Mesenchymal stem cell (in vitro differentiated cells and primary cell): ENCODE measurements at regions not wholly inside any gene's neighbourhood (a gene's known extent, or its start where the extent isn't known, plus 50 kb on each side); places are given as distances from the start of the nearest gene placed in this dataset.

Source experiments
- DNase-seq: peaks from one replicate; pipeline ENCODE4 v3.0.0-alpha.2; 2013
- H2AFZ ChIP-seq: one replicate; pipeline ENCODE4 v1.6.1; 2013; ENCODE audit warnings: low read depth, mild to moderate bottlenecking, control low read depth, inconsistent platforms, low read length, moderate library complexity
- H2AK5ac ChIP-seq: 2 replicates; pipeline ENCODE4 v1.6.1; 2013; ENCODE audit warnings: low read length, moderate library complexity, mild to moderate bottlenecking, inconsistent platforms; ENCODE audit not compliant: severe bottlenecking
- H2BK120ac ChIP-seq: one replicate; pipeline ENCODE4 v1.6.1; 2013; ENCODE audit warnings: low read depth, mild to moderate bottlenecking, inconsistent platforms, low read length, moderate library complexity
- H2BK12ac ChIP-seq, 2 experiments: one replicate each; pipeline ENCODE4 v1.6.1; 2013; ENCODE audit warnings: inconsistent platforms in 2 of 2, low read length in 2 of 2, mild to moderate bottlenecking in 2 of 2, moderate library complexity in 2 of 2, control low read depth in 1 of 2
- H2BK15ac ChIP-seq: one replicate; pipeline ENCODE4 v1.6.1; 2013; ENCODE audit warnings: mild to moderate bottlenecking, low read depth, inconsistent platforms; ENCODE audit not compliant: poor library complexity, severe bottlenecking
- H2BK5ac ChIP-seq: 2 replicates; pipeline ENCODE4 v1.6.1; 2013; ENCODE audit warnings: low read depth, mild to moderate bottlenecking, low read length, control low read depth, inconsistent platforms; ENCODE audit not compliant: poor library complexity, severe bottlenecking
- H3K14ac ChIP-seq, 2 experiments: one replicate each; pipeline ENCODE4 v1.6.1; 2013; ENCODE audit warnings: inconsistent platforms in 2 of 2, low read length in 2 of 2, control low read depth in 1 of 2, mild to moderate bottlenecking in 1 of 2, moderate library complexity in 1 of 2
- H3K18ac ChIP-seq, 2 experiments: one replicate each; pipeline ENCODE4 v1.6.1; 2013; ENCODE audit warnings: inconsistent platforms in 2 of 2, low read length in 2 of 2, control low read depth in 1 of 2, low read depth in 1 of 2, mild to moderate bottlenecking in 1 of 2
- H3K23ac ChIP-seq, 2 experiments: one replicate each; pipeline ENCODE4 v1.6.1; 2013; ENCODE audit warnings: inconsistent platforms in 2 of 2, low read length in 2 of 2, mild to moderate bottlenecking in 2 of 2, moderate library complexity in 2 of 2, control low read depth in 1 of 2
- H3K27ac ChIP-seq: 2 replicates; pipeline ENCODE4 v1.5.1; 2013; ENCODE audit warnings: mild to moderate bottlenecking, moderate library complexity, low read length, control low read depth, inconsistent platforms; ENCODE audit not compliant: poor library complexity, severe bottlenecking
- H3K27me3 ChIP-seq, 2 experiments: 2 replicates each; pipeline versions ENCODE4 v1.6.1 to v1.7.0; 2013; ENCODE audit warnings: low read length in 2 of 2, mild to moderate bottlenecking in 2 of 2, moderate library complexity in 2 of 2, control low read depth in 1 of 2, inconsistent platforms in 1 of 2; ENCODE audit not compliant: control insufficient read depth in 1 of 2, insufficient read depth in 1 of 2
- H3K36me3 ChIP-seq, 2 experiments: 2 replicates each; pipeline versions ENCODE4 v1.6.1 to v1.7.0; 2013; ENCODE audit warnings: low read length in 2 of 2, control low read depth in 1 of 2, inconsistent platforms in 1 of 2, low read depth in 1 of 2, mild to moderate bottlenecking in 1 of 2; ENCODE audit not compliant: insufficient read depth in 2 of 2, control insufficient read depth in 1 of 2
- H3K4ac ChIP-seq, 2 experiments: one replicate each; pipeline ENCODE4 v1.6.1; 2013; ENCODE audit warnings: inconsistent platforms in 2 of 2, low read length in 2 of 2, mild to moderate bottlenecking in 2 of 2, moderate library complexity in 2 of 2, control low read depth in 1 of 2, low read depth in 1 of 2
- H3K4me1 ChIP-seq: 2 replicates; pipeline ENCODE4 v1.6.1; 2013; ENCODE audit warnings: low read depth, low read length, control low read depth; ENCODE audit not compliant: control insufficient read depth, insufficient read depth
- H3K4me2 ChIP-seq: 2 replicates; pipeline ENCODE4 v1.6.1; 2013; ENCODE audit warnings: low read length, mild to moderate bottlenecking, inconsistent platforms; ENCODE audit not compliant: poor library complexity, severe bottlenecking
- H3K4me3 ChIP-seq, 2 experiments: 2 replicates each; pipeline versions ENCODE4 v1.5.1 to v1.7.0; 2013; ENCODE audit warnings: low read length in 2 of 2, mild to moderate bottlenecking in 2 of 2, control low read depth in 1 of 2, low read depth in 1 of 2; ENCODE audit not compliant: insufficient read depth in 1 of 2
- H3K79me1 ChIP-seq: replicated peaks from 2 replicates; pipeline ENCODE4 v1.6.1; 2013; ENCODE audit warnings: mild to moderate bottlenecking, control low read depth, low read length, inconsistent platforms; ENCODE audit not compliant: poor library complexity, severe bottlenecking
- H3K9ac ChIP-seq: 2 replicates; pipeline ENCODE4 v1.7.0; 2013; ENCODE audit warnings: mild to moderate bottlenecking, low read length, moderate library complexity
- H3K9me3 ChIP-seq: 2 replicates; pipeline ENCODE4 v1.7.0; 2013; ENCODE audit warnings: mild to moderate bottlenecking, low read length; ENCODE audit not compliant: control insufficient read depth
- H4K8ac ChIP-seq: one replicate; pipeline ENCODE4 v1.6.1; 2013; ENCODE audit warnings: inconsistent platforms, mild to moderate bottlenecking, low read length, moderate library complexity
- H4K91ac ChIP-seq: one replicate; pipeline ENCODE4 v1.6.1; 2013; ENCODE audit warnings: mild to moderate bottlenecking, low read length, inconsistent platforms
- WGBS: methylation state at CpG from one replicate; pipeline ENCODE4 v1.1.7; 2013; ENCODE audit warnings: mixed read lengths; 5-methylcytosine and 5-hydroxymethylcytosine counted together

- no peaks in the 10 kb centered on the region for H3K9me3 ChIP-seq
- peaks cover 0 to 3% of the 10 kb centered on the region in 2 experiments for H3K36me3 ChIP-seq
- WGBS: 32% methylated on average over 16 of the region's 19 CpGs
- H3K27ac ChIP-seq: peak overlapping the region; percentile 29
- H2BK120ac ChIP-seq: peak overlapping the region; percentile 23
- H2BK15ac ChIP-seq: no peak overlapping the region
- no peak overlapping the region for H3K14ac ChIP-seq
- peak overlapping the region in 1 of 2 experiments; percentile 68 for H2BK12ac ChIP-seq
- peak overlapping the region; percentile 84 for H2AK5ac ChIP-seq
- H3K27me3 ChIP-seq: no peaks in the 10 kb centered on the region
- H3K4me3 ChIP-seq: no peak overlapping the region
- peak overlapping the region; percentile 45 for H4K8ac ChIP-seq
- H3K18ac ChIP-seq: peak overlapping the region in 1 of 2 experiments; percentile 80
- peaks cover 27% of the 10 kb centered on the region for H3K4me1 ChIP-seq
- no peak overlapping the region for H2AFZ ChIP-seq
- H2BK5ac ChIP-seq: no peak overlapping the region
- no peak overlapping the region for H3K23ac ChIP-seq
- peak; percentile 80 for DNase-seq
- peak overlapping the region; percentile 58 for H3K9ac ChIP-seq
- H3K79me1 ChIP-seq: no peaks in the 10 kb centered on the region
- no peak overlapping the region for H3K4ac ChIP-seq
- H3K4me2 ChIP-seq: peak overlapping the region; percentile 19
- no peak overlapping the region for H4K91ac ChIP-seq
Measured at GRCh38 chr6:157756708-157757429, 66.2 kb upstream of the SNX9 start.

DNA sequence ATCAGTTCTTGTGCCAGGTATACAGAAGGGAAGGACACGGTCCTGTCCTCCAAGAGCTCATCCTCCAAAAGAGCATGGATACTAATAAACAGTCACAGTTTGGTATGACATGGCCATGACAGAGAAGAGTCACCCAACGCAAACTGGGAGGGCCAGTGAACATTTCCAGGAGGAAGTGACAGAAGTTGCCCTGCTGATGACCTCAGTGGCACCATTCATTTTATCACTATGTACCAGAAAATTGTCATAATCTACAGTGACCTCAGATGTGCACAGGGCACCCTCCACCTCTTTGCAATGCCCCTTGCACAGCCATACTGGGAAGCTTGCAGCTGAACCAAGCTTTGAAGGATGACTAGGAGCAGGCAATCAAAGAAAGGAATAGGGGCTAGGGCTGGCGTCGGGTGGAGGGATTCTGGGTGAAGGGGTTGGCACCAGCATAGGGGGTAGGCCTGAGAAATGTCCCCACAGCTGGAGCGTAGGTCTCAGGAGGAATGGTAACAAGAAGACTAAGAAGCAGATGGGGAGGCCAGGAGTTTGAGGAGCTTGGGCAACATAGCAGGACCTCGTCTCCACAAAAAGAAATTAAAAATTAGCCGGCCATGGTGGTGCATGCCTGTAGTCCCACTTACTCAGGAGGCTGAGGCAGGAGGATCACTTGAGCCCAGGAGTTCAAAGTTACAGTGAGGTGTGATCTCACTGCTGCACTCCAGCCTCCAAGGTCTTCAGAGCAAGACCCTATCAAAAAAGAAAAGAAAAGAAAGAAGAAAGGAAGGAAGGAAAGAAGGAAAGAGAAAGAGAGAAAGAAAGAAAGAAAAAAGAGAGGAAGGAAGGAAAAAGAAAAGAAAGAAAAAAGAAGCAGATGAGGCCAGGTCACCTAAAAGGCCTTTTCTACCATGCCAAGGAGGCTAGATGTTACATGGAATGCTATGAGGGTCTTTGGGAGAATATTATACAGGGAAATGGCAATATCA, 65.3 kb upstream of the SNX9 start:
- H3K9me3 ChIP-seq: no peaks in the 10 kb centered on the region
- H3K9ac ChIP-seq: peak overlapping the region; percentile 35
- H3K23ac ChIP-seq: no peak overlapping the region
- no peak overlapping the region for H2BK15ac ChIP-seq
- H2BK120ac ChIP-seq: no peak overlapping the region
- H3K4me2 ChIP-seq: no peak overlapping the region
- peak overlapping the region; percentile 29 for H3K27ac ChIP-seq
- peaks cover 32% of the 10 kb centered on the region for H3K4me1 ChIP-seq
- H3K36me3 ChIP-seq: peaks cover 0 to 3% of the 10 kb centered on the region in 2 experiments
- no peaks in the 10 kb centered on the region for H3K27me3 ChIP-seq
- WGBS: 92% methylated on average over 7 of the region's 7 CpGs
- peak overlapping the region in 1 of 2 experiments; percentile 76 for H3K18ac ChIP-seq
- peak overlapping the region; percentile 84 for H2AK5ac ChIP-seq
- H3K14ac ChIP-seq: no peak overlapping the region
- no peak for DNase-seq
- H4K8ac ChIP-seq: no peak overlapping the region
- no peak overlapping the region for H3K4me3 ChIP-seq
- no peaks in the 10 kb centered on the region for H3K79me1 ChIP-seq
- no peak overlapping the region for H3K4ac ChIP-seq
- H2BK5ac ChIP-seq: no peak overlapping the region
- H4K91ac ChIP-seq: no peak overlapping the region
- H2AFZ ChIP-seq: no peak overlapping the region
- H2BK12ac ChIP-seq: peak overlapping the region in 1 of 2 experiments; percentile 68

DNA sequence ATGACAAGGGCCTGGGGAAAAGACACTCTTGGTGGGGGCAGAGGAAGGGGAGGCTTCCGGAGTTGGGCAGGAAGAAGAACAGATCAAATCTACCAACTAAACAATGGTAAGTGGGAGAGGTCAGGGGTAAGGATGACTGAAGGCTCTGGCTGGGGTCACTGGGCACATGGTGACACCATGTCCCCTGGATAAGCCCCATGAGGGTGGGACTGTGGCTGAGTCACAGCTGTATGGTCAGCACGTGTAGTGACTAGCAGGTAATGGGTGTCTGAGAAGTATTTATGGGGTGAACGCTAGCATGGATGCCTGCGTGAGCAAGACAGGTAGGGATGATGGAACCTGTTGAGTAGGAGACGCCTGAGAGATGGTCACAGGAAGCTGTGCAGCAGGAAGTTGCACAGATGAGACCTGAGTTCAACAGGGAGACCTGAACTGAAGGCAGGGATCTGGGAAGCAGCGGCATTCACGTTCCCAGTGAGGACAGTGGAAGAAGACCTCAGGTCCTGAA, 64.5 kb upstream of the SNX9 start:
- WGBS: 89% methylated on average over 7 of the region's 7 CpGs
- H4K91ac ChIP-seq: no peak overlapping the region
- H3K9me3 ChIP-seq: no peaks in the 10 kb centered on the region
- H2AFZ ChIP-seq: no peak overlapping the region
- H3K27ac ChIP-seq: no peak overlapping the region
- DNase-seq: no peak
- no peak overlapping the region for H3K4me2 ChIP-seq
- H3K79me1 ChIP-seq: no peaks in the 10 kb centered on the region
- peak overlapping the region in 1 of 2 experiments; percentile 37 for H2BK12ac ChIP-seq
- no peak overlapping the region for H4K8ac ChIP-seq
- H3K18ac ChIP-seq: no peak overlapping the region
- H3K4ac ChIP-seq: no peak overlapping the region
- peak overlapping the region; percentile 76 for H2AK5ac ChIP-seq
- H3K9ac ChIP-seq: no peak overlapping the region
- no peak overlapping the region for H3K4me3 ChIP-seq
- no peak overlapping the region for H2BK15ac ChIP-seq
- no peak overlapping the region for H3K14ac ChIP-seq
- H3K36me3 ChIP-seq: peaks cover 0 to 3% of the 10 kb centered on the region in 2 experiments
- H2BK120ac ChIP-seq: no peak overlapping the region
- no peaks in the 10 kb centered on the region for H3K27me3 ChIP-seq
- H3K4me1 ChIP-seq: peaks cover 40% of the 10 kb centered on the region
- H3K23ac ChIP-seq: no peak overlapping the region
- no peak overlapping the region for H2BK5ac ChIP-seq

DNA sequence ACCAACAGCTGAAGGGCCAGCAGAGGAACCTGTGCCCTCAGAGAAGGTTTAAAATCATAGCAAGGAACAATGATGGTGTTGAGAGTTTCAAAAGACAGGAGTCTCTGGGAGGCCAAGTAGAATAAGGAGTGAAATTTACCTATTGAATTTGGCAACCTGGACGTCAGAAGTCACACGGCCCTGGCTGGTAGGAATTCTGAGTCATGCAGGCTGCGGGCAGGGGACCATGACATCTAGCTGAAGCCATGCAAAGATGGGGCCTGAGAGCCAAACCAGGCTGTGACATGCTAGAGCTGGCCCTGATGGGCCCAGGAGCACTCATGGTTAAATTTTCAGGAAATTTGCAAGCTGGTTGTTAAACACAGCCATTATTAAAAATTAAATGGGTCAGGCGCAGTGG, 64.0 kb upstream of the SNX9 start:
- H4K8ac ChIP-seq: no peak overlapping the region
- H2BK120ac ChIP-seq: no peak overlapping the region
- H3K4me2 ChIP-seq: no peak overlapping the region
- peak overlapping the region; percentile 26 for H2AK5ac ChIP-seq
- H3K18ac ChIP-seq: no peak overlapping the region
- peaks cover 0 to 3% of the 10 kb centered on the region in 2 experiments for H3K36me3 ChIP-seq
- no peak overlapping the region for H3K23ac ChIP-seq
- no peaks in the 10 kb centered on the region for H3K79me1 ChIP-seq
- H3K27me3 ChIP-seq: no peaks in the 10 kb centered on the region
- no peak overlapping the region for H2BK12ac ChIP-seq
- H2BK15ac ChIP-seq: no peak overlapping the region
- no peak overlapping the region for H3K9ac ChIP-seq
- no peak overlapping the region for H2BK5ac ChIP-seq
- H3K9me3 ChIP-seq: no peaks in the 10 kb centered on the region
- no peak overlapping the region for H3K4me3 ChIP-seq
- no peak overlapping the region for H2AFZ ChIP-seq
- H3K4ac ChIP-seq: no peak overlapping the region
- H3K14ac ChIP-seq: no peak overlapping the region
- H3K27ac ChIP-seq: no peak overlapping the region
- 95% methylated on average over 4 of the region's 4 CpGs for WGBS
- H3K4me1 ChIP-seq: peaks cover 41% of the 10 kb centered on the region
- no peak overlapping the region for H4K91ac ChIP-seq
- no peak for DNase-seq
